ENCODE measurements at regions not wholly inside any gene's neighbourhood (a gene's known extent, or its start where the extent isn't known, plus 50 kb on each side); places are given as distances from the start of the nearest gene placed in this dataset.
"Not testable (repeated sequence)": the region's sequence is repeated elsewhere in the genome, so short reads cannot be mapped to it uniquely, and the experiment has no call there.

DNA sequence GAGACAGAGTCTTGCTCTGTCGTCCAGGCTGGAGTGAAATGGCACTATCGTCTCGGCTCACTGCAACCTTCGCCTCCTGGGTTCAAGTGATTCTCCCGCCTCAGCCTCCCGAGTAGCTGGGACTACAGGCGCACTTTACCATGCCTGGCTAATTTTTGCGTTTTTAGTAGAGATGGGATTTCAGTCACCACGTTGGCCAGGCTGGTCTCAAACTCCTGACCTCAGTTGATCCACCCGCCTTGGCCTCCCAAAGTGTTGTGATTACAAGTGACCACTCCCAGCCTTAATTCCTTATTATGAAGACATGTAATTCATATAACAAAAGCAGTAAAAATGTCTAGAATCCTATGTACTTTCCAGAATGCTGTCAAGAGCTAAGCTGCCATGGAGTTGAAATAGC lies 434.5 kb upstream of the ZNG1F start:
- not testable (repeated sequence) for DNase-seq (ENCODE audit: low read depth in 2 of 2)

DNA sequence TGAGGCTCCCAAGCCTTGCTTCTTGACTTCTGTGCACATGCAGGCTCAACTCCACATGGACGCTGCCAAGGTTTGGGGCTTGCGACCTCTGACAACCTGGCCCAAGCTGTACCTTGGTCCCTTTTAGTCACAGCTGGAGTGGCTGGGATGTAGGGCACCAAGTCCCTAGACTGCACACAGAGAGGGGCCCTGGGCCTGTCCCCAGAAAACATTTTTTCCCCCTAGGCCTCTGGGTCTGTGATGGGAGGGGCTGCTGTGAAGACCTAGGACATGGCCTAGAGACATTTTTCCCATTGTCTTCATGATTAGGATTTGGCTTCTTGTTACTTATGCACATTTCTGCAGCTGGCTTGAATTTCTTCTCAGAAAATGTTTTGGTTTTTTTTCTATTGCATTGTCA lies 430.1 kb upstream of the ZNG1F start:
- DNase-seq (ENCODE audit: low read depth in 2 of 2), result not testable (repeated sequence)

- DNase-seq (ENCODE audit: low read depth in 2 of 2), result not testable (repeated sequence)
Observed at GRCh38 chr9:41606961-41607547, 417.9 kb upstream of the ZNG1F start.

DNA sequence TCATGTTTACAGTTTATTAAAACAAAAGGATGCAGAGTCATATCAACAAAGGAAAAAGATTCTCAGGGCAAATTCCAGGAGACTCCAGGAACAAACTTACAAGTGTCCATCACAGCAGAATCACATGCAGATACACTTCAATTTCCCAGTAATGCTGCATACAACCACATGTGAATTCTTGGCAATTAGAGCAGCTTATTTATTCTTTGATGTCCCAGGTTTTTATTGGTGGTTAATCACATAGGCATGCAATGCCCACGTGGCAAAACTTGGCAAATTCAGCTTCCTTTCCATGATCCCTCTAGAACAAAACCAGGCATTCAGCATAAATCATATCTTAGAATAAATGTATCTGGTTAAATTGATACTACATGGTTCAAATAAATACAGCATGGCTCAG lies 376.5 kb upstream of the ZNG1F start:
- DNase-seq (ENCODE audit: low read depth in 2 of 2), result not testable (repeated sequence)
